WTC11 (cell line): ENCODE measurements at regions not wholly inside any gene's neighbourhood (a gene's known extent, or its start where the extent isn't known, plus 50 kb on each side); places are given as distances from the start of the nearest gene placed in this dataset.

ENCODE experiments used
- ATAC-seq: fragments of 200-7000 bp; cut with Tn5 transposase; 2 replicates; pipeline ENCODE4 v1.10.0; 2021; ENCODE audit warnings: mild to moderate bottlenecking, moderate library complexity
- CTCF ChIA-PET: fragments of 300-600 bp; sonication (Branson Sonifier 250); formaldehyde crosslinking; loops from one replicate; lab custom pipeline; 2021; ENCODE audit warnings: antibody characterized with exemption; lab: Charles Lee
- POLR2A ChIA-PET: fragments of 350-600 bp; sonication (Branson Sonifier 250); formaldehyde crosslinking; loops from one replicate; lab custom pipeline; 2021; ENCODE audit warnings: antibody characterized with exemption; lab: Charles Lee
- DNase-seq: peaks from one replicate; pipeline ENCODE4 v3.0.0; 2021; ENCODE audit warnings: low spot score
- H3K27ac Mint-ChIP-seq: 2 replicates; pipeline ENCODE4 v1.8.0; 2021; ENCODE audit warnings: mixed read lengths
- H3K27me3 Mint-ChIP-seq: 2 replicates; pipeline ENCODE4 v1.8.0; 2021; ENCODE audit warnings: low read depth, mild to moderate bottlenecking, moderate library complexity, mixed read lengths
- H3K36me3 Mint-ChIP-seq: 2 replicates; pipeline ENCODE4 v1.8.0; 2021; ENCODE audit warnings: mixed read lengths
- H3K4me1 Mint-ChIP-seq: 2 replicates; pipeline ENCODE4 v1.8.0; 2022; ENCODE audit warnings: mixed read lengths
- H3K4me3 Mint-ChIP-seq: 2 replicates; pipeline ENCODE4 v1.8.0; 2021; ENCODE audit warnings: mild to moderate bottlenecking, moderate library complexity, mixed read lengths
- H3K9me3 Mint-ChIP-seq: 2 replicates; pipeline ENCODE4 v1.8.0; 2021; ENCODE audit warnings: mixed read lengths
- ATF1 ChIP-seq: sonication (generic); formaldehyde crosslinking; IDR thresholded peaks from 2 replicates; pipeline ENCODE4 v1.8.1; 2023; ENCODE audit warnings: mild to moderate bottlenecking, moderate library complexity, missing genetic modification reagents
- ATF3 ChIP-seq: sonication (generic); formaldehyde crosslinking; conservative IDR thresholded peaks from 2 replicates; pipeline ENCODE4 v1.8.1; 2022; ENCODE audit warnings: mild to moderate bottlenecking, missing genetic modification reagents
- CBFB ChIP-seq: sonication (generic); formaldehyde crosslinking; IDR thresholded peaks from 2 replicates; pipeline ENCODE4 v1.8.1; 2022; ENCODE audit warnings: mild to moderate bottlenecking, low read depth, missing genetic modification reagents
- EMX1 ChIP-seq: fragments of 250-450 bp; sonication (Bioruptor Pico); IDR thresholded peaks from 2 replicates; pipeline ENCODE4 v1.8.0; 2021; ENCODE audit warnings: mild to moderate bottlenecking
- ETV6 ChIP-seq: sonication (generic); formaldehyde crosslinking; IDR thresholded peaks from 2 replicates; pipeline ENCODE4 v1.8.1; 2022; ENCODE audit warnings: mild to moderate bottlenecking, missing genetic modification reagents
- FOXP1 ChIP-seq: sonication (generic); formaldehyde crosslinking; IDR thresholded peaks from 2 replicates; pipeline ENCODE4 v1.8.0; 2022; ENCODE audit warnings: missing genetic modification reagents, mild to moderate bottlenecking, moderate library complexity, borderline replicate concordance
- GTF2I ChIP-seq: fragments of 250-450 bp; sonication (Bioruptor Pico); conservative IDR thresholded peaks from 2 replicates; pipeline ENCODE4 v1.4.0; 2021; ENCODE audit warnings: mild to moderate bottlenecking
- HMGXB4 ChIP-seq: sonication (generic); formaldehyde crosslinking; IDR thresholded peaks from 2 replicates; pipeline ENCODE4 v1.8.1; 2023; ENCODE audit warnings: mild to moderate bottlenecking, moderate library complexity, missing genetic modification reagents
- IRF1 ChIP-seq: sonication (generic); formaldehyde crosslinking; IDR thresholded peaks from 2 replicates; pipeline ENCODE4 v1.8.0; 2023; ENCODE audit warnings: missing genetic modification reagents
- MXD4 ChIP-seq: fragments of 250-450 bp; sonication (Bioruptor Pico); IDR thresholded peaks from 2 replicates; pipeline ENCODE4 v1.8.0; 2021; ENCODE audit warnings: mild to moderate bottlenecking, moderate library complexity, borderline replicate concordance
- NFATC4 ChIP-seq: fragments of 250-450 bp; sonication (Bioruptor Pico); IDR thresholded peaks from 2 replicates; pipeline ENCODE4 v1.9.0; 2021; ENCODE audit warnings: mild to moderate bottlenecking
- NR3C1 ChIP-seq: sonication (generic); formaldehyde crosslinking; conservative IDR thresholded peaks from 2 replicates; pipeline ENCODE4 v1.8.1; 2023; ENCODE audit warnings: low read depth, mild to moderate bottlenecking, missing genetic modification reagents
- PRDM15 ChIP-seq: sonication (generic); formaldehyde crosslinking; IDR thresholded peaks from 2 replicates; pipeline ENCODE4 v1.8.0; 2022; ENCODE audit warnings: missing genetic modification reagents
- TCF7 ChIP-seq: sonication (generic); formaldehyde crosslinking; IDR thresholded peaks from 2 replicates; pipeline ENCODE4 v1.8.0; 2022; ENCODE audit warnings: mild to moderate bottlenecking, low read depth, missing genetic modification reagents, moderate library complexity
- TEAD4 ChIP-seq: sonication (generic); formaldehyde crosslinking; IDR thresholded peaks from 2 replicates; pipeline ENCODE4 v1.8.0; 2022; ENCODE audit warnings: mild to moderate bottlenecking, missing genetic modification reagents
- TP53 ChIP-seq: sonication (generic); formaldehyde crosslinking; IDR thresholded peaks from 2 replicates; pipeline ENCODE4 v1.8.1; 2023; ENCODE audit warnings: mild to moderate bottlenecking, missing genetic modification reagents
- ZNF121 ChIP-seq: sonication (generic); formaldehyde crosslinking; IDR thresholded peaks from 2 replicates; pipeline ENCODE4 v1.8.0; 2023; ENCODE audit warnings: missing genetic modification reagents
- ZNF219 ChIP-seq: sonication (generic); formaldehyde crosslinking; IDR thresholded peaks from 2 replicates; pipeline ENCODE4 v1.8.0; 2023; ENCODE audit warnings: missing genetic modification reagents, mild to moderate bottlenecking, borderline replicate concordance
- ZNF263 ChIP-seq: sonication (generic); formaldehyde crosslinking; IDR thresholded peaks from 2 replicates; pipeline ENCODE4 v1.8.1; 2022; ENCODE audit warnings: low read depth, mild to moderate bottlenecking, moderate library complexity, missing genetic modification reagents
- ZNF423 ChIP-seq: fragments of 250-450 bp; sonication (Bioruptor Pico); IDR thresholded peaks from 2 replicates; pipeline ENCODE4 v2.1.2; 2022; ENCODE audit warnings: mild to moderate bottlenecking, moderate library complexity
- ZNF425 ChIP-seq: fragments of 250-450 bp; sonication (Bioruptor Pico); conservative IDR thresholded peaks from 2 replicates; pipeline ENCODE4 v1.9.0; 2021; ENCODE audit warnings: mild to moderate bottlenecking

- no peak for TF ChIP-seq PRDM15 (CRISPR knock-in tag)
- TF ChIP-seq ZNF219: no peak
- no peak for TF ChIP-seq CBFB (CRISPR knock-in tag)
- TF ChIP-seq TEAD4 (CRISPR knock-in tag): no peak
Measured at GRCh38 chr5:56673171-56673570, 142.2 kb upstream of the MAP3K1 start (continued).

GRCh38 chr5:56671571-56671970 is 143.8 kb upstream of the MAP3K1 start:
- peaks cover 22% of the 10 kb centered on the region for H3K27me3 Mint-ChIP-seq
- ATAC-seq (peak; percentile 31), DNase-seq (no peak)
- ChIA-PET POLR2A (no interaction called here), CTCF (interaction anchor here (1.9 kb wide), 1 partner anchor 401 kb away, joined by 6 read pairs; no protein-coding TSS in a partner anchor)
- peaks cover 8% of the 10 kb centered on the region for H3K9me3 Mint-ChIP-seq
- no peaks in the 10 kb centered on the region for H3K36me3 Mint-ChIP-seq
- 0 out of 2 replicates have a peak, but pooled peaks have one; percentile 26 for TF ChIP-seq ETV6 (CRISPR knock-in tag)
- TF ChIP-seq NR3C1 (CRISPR knock-in tag): no peak
- H3K4me1 Mint-ChIP-seq: peaks cover 49% of the 10 kb centered on the region
- H3K27ac Mint-ChIP-seq: no peak overlapping the region
- no peak overlapping the region for H3K4me3 Mint-ChIP-seq

GRCh38 chr5:56670916-56671315 is 144.4 kb upstream of the MAP3K1 start:
- no peak for ATAC-seq
- H3K27ac Mint-ChIP-seq: 0 out of 2 replicates have a peak overlapping the region, but pooled peaks have one; percentile 0
- ChIA-PET CTCF (interaction anchor here (1.1 to 1.9 kb wide), 3 partner anchors 156 to 401 kb away, joined by 3 to 6 read pairs (median 3); no protein-coding TSS in a partner anchor), POLR2A (interaction anchor here (0.7 kb wide), 1 partner anchor 163 kb away, joined by 3 read pairs; no protein-coding TSS in a partner anchor)
- H3K27me3 Mint-ChIP-seq: peaks cover 20% of the 10 kb centered on the region
- peak overlapping the region; percentile 5; the same call in 1 of the 2 replicates for H3K4me3 Mint-ChIP-seq
- H3K36me3 Mint-ChIP-seq: no peaks in the 10 kb centered on the region
- no peak for DNase-seq
- H3K4me1 Mint-ChIP-seq: peaks cover 54% of the 10 kb centered on the region
- peaks cover 8% of the 10 kb centered on the region for H3K9me3 Mint-ChIP-seq
- TF ChIP-seq ZNF263 (CRISPR knock-in tag) (no peak), HMGXB4 (no peak), TP53 (no peak), ZNF423 (CRISPR knock-in tag) (no peak), ATF1 (CRISPR knock-in tag) (no peak), TEAD4 (CRISPR knock-in tag) (no peak), IRF1 (no peak), EMX1 (CRISPR knock-in tag) (no peak), ZNF425 (CRISPR knock-in tag) (no peak), MXD4 (CRISPR knock-in tag) (no peak), TCF7 (no peak), PRDM15 (CRISPR knock-in tag) (no peak), ZNF121 (CRISPR knock-in tag) (no peak), FOXP1 (no peak), GTF2I (CRISPR knock-in tag) (no peak), ATF3 (no peak), NFATC4 (CRISPR knock-in tag) (no peak)
